Neural cell (in vitro differentiated cells): ENCODE measurements at regions not wholly inside any gene's neighbourhood (a gene's known extent, or its start where the extent isn't known, plus 50 kb on each side); places are given as distances from the start of the nearest gene placed in this dataset.

ENCODE experiments used
- H2AFZ ChIP-seq: fragments of 200-600, 300-800 bp; sonication (generic), shearing (Covaris generic); 2 replicates; pipeline ENCODE4 v1.6.0; 2014; ENCODE audit warnings: low read depth, mild to moderate bottlenecking, antibody characterized with exemption, low read length, moderate library complexity
- H3F3A ChIP-seq: fragments of 200-600 bp; shearing (Covaris generic); 2 replicates; pipeline ENCODE4 v1.6.1; 2016; ENCODE audit warnings: mild to moderate bottlenecking, moderate library complexity, mixed read lengths, antibody characterized with exemption, low read length; ENCODE audit not compliant: insufficient read depth, poor library complexity, severe bottlenecking
- H3K27ac ChIP-seq: fragments of 200-600, 300-800 bp; sonication (generic), shearing (Covaris generic); 2 replicates; pipeline ENCODE4 v1.5.1; 2014; ENCODE audit warnings: mild to moderate bottlenecking, low read length, moderate library complexity
- H3K27me3 ChIP-seq: fragments of 300-800, 200-600 bp; sonication (generic), shearing (Covaris generic); 2 replicates; pipeline ENCODE4 v1.6.0; 2014; ENCODE audit warnings: mild to moderate bottlenecking, low read depth, low read length, moderate library complexity; ENCODE audit not compliant: insufficient read depth
- H3K36me3 ChIP-seq: fragments of 300-800, 200-600 bp; sonication (generic), shearing (Covaris generic); 2 replicates; pipeline ENCODE4 v1.5.1; 2014; ENCODE audit warnings: mild to moderate bottlenecking, antibody characterized with exemption, low read length, moderate library complexity; ENCODE audit not compliant: insufficient read depth
- H3K4me2 ChIP-seq: fragments of 300-800, 200-600 bp; sonication (generic), shearing (Covaris generic); 2 replicates; pipeline ENCODE4 v1.6.0; 2014; ENCODE audit warnings: mild to moderate bottlenecking, low read length
- H3K4me3 ChIP-seq: fragments of 300-800, 200-600 bp; sonication (generic), shearing (Covaris generic); 2 replicates; pipeline ENCODE4 v1.5.1; 2014; ENCODE audit warnings: mild to moderate bottlenecking, low read length, moderate library complexity
- H3K79me2 ChIP-seq: fragments of 200-600 bp; shearing (Covaris generic); replicated peaks from 2 replicates; pipeline ENCODE4 v1.6.0; 2014; ENCODE audit warnings: mild to moderate bottlenecking, low read length, moderate library complexity; ENCODE audit not compliant: insufficient read depth
- H3K9ac ChIP-seq: fragments of 300-800, 200-600 bp; sonication (generic), shearing (Covaris generic); 2 replicates; pipeline ENCODE4 v1.6.1; 2016; ENCODE audit warnings: mild to moderate bottlenecking, low read length, mixed read lengths
- H3K9me2 ChIP-seq: fragments of 200-600 bp; shearing (Covaris generic); 2 replicates; pipeline ENCODE4 v1.6.1; 2016; ENCODE audit warnings: mild to moderate bottlenecking, low read length, mixed read lengths; ENCODE audit not compliant: insufficient read depth
- H3K9me3 ChIP-seq: fragments of 200-600, 300-800 bp; sonication (generic), shearing (Covaris generic); 2 replicates; pipeline ENCODE4 v1.6.1; 2016; ENCODE audit warnings: mild to moderate bottlenecking, mixed run types, low read length, moderate library complexity, mixed read lengths
- H4K20me1 ChIP-seq: fragments of 200-600 bp; shearing (Covaris generic); 2 replicates; pipeline ENCODE4 v1.6.1; 2016; ENCODE audit warnings: mild to moderate bottlenecking, mixed run types; ENCODE audit not compliant: insufficient read depth
- EP300 ChIP-seq: fragments of 450-650 bp; conservative IDR thresholded peaks from 2 replicates; pipeline ENCODE4 v1.6.1; 2014; ENCODE audit warnings: antibody characterized with exemption, mild to moderate bottlenecking, moderate library complexity; ENCODE audit not compliant: poor library complexity, severe bottlenecking
- EZH2 ChIP-seq: fragments of 200-600, 300-800 bp; shearing (Covaris generic), sonication (generic); IDR thresholded peaks from 2 replicates; pipeline ENCODE4 v1.6.1; 2014; ENCODE audit warnings: antibody characterized with exemption, low read length, borderline replicate concordance, mild to moderate bottlenecking; ENCODE audit not compliant: insufficient read depth, poor library complexity, severe bottlenecking
- MXI1 ChIP-seq: fragments of 450-650 bp; conservative IDR thresholded peaks from 2 replicates; pipeline ENCODE4 v1.6.1; 2014; ENCODE audit warnings: antibody characterized with exemption, mild to moderate bottlenecking; ENCODE audit not compliant: poor library complexity, severe bottlenecking
- POLR2AphosphoS5 ChIP-seq: IDR thresholded peaks from 2 replicates; pipeline ENCODE4 v1.6.1; 2012
- RAD21 ChIP-seq: fragments of 450-650 bp; conservative IDR thresholded peaks from 2 replicates; pipeline ENCODE4 v1.6.1; 2014; ENCODE audit warnings: antibody characterized with exemption, mild to moderate bottlenecking, moderate library complexity
- REST ChIP-seq: IDR thresholded peaks from 2 replicates; pipeline ENCODE4 v1.6.1; 2012; ENCODE audit warnings: borderline replicate concordance
- SMC3 ChIP-seq: fragments of 450-650 bp; conservative IDR thresholded peaks from 2 replicates; pipeline ENCODE4 v1.6.1; 2014; ENCODE audit warnings: antibody characterized with exemption, mild to moderate bottlenecking, moderate library complexity; ENCODE audit not compliant: poor library complexity
- TAF1 ChIP-seq: IDR thresholded peaks from 2 replicates; pipeline ENCODE4 v1.6.1; 2012; ENCODE audit warnings: low read depth
- TF ChIP-seq, protein P1 (sequence below): fragments of 450-650 bp; IDR thresholded peaks from 2 replicates; pipeline ENCODE4 v1.5.1; 2014; ENCODE audit warnings: antibody characterized with exemption, mild to moderate bottlenecking, moderate library complexity; ENCODE audit not compliant: poor library complexity, severe bottlenecking

DNA sequence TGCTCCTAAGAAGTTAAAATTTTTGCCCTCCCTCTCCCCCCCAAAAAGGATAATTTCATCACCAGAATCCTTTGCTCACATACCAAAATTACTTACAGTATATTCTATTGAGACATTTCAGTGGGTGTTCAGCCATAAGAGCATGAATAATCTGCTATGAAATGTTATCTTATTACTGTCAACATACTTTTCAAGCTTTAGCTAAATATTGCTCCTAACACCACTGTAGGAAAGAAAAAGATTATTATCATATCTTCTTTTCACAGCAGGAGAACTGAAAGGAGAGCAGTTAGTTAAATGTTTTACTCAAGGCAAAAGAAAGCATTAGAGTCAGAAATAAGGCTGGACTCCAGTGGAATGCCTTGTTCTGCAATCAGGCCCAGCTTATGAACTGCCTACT lies 231.0 kb upstream of the GYPA start:
- no peaks in the 10 kb centered on the region for H3F3A ChIP-seq
- H2AFZ ChIP-seq: no peak overlapping the region
- no peaks in the 10 kb centered on the region for H4K20me1 ChIP-seq
- H3K79me2 ChIP-seq: no peaks in the 10 kb centered on the region
- H3K9me3 ChIP-seq: no peaks in the 10 kb centered on the region
- no peaks in the 10 kb centered on the region for H3K9me2 ChIP-seq
- no peak overlapping the region for H3K4me2 ChIP-seq
- H3K27me3 ChIP-seq: no peaks in the 10 kb centered on the region
- H3K4me3 ChIP-seq: no peak overlapping the region
- no peaks in the 10 kb centered on the region for H3K36me3 ChIP-seq
- TF ChIP-seq POLR2AphosphoS5: peak; percentile 74
- no peak for TF ChIP-seq EZH2
- peak; percentile 30 for TF ChIP-seq EP300
- TF ChIP-seq SMC3: no peak
- TF ChIP-seq MXI1: no peak
- TF ChIP-seq, protein P1, sequence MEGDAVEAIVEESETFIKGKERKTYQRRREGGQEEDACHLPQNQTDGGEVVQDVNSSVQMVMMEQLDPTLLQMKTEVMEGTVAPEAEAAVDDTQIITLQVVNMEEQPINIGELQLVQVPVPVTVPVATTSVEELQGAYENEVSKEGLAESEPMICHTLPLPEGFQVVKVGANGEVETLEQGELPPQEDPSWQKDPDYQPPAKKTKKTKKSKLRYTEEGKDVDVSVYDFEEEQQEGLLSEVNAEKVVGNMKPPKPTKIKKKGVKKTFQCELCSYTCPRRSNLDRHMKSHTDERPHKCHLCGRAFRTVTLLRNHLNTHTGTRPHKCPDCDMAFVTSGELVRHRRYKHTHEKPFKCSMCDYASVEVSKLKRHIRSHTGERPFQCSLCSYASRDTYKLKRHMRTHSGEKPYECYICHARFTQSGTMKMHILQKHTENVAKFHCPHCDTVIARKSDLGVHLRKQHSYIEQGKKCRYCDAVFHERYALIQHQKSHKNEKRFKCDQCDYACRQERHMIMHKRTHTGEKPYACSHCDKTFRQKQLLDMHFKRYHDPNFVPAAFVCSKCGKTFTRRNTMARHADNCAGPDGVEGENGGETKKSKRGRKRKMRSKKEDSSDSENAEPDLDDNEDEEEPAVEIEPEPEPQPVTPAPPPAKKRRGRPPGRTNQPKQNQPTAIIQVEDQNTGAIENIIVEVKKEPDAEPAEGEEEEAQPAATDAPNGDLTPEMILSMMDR: no peak
- no peak for TF ChIP-seq TAF1
- TF ChIP-seq REST: no peak
- TF ChIP-seq RAD21: no peak
- H3K9ac ChIP-seq: no peak overlapping the region
- no peak overlapping the region for H3K27ac ChIP-seq

DNA sequence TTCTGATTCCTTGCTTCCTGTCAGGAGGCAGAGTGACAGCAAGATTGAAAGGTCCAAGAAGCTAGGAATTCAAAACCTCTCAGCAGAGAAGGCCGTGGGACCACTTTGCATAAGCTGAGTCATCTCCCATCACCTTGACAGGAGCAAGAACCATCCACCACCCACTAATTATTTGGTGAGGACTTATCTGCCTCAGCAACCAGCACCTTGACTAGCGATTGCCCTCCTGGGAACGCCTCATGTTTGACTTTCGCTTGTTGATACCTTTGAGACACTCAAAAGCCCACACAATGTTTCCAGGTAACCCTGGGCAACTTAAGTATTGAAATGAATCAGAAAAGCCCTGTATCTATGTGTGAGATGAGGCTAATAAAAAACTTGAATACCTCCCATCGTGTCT lies 233.5 kb upstream of the GYPA start:
- H3K9ac ChIP-seq: no peak overlapping the region
- H3K27me3 ChIP-seq: peaks cover 6% of the 10 kb centered on the region
- H3F3A ChIP-seq: no peaks in the 10 kb centered on the region
- H3K4me3 ChIP-seq: no peak overlapping the region
- H3K9me3 ChIP-seq: no peaks in the 10 kb centered on the region
- no peak overlapping the region for H2AFZ ChIP-seq
- no peaks in the 10 kb centered on the region for H4K20me1 ChIP-seq
- H3K4me2 ChIP-seq: no peak overlapping the region
- H3K79me2 ChIP-seq: no peaks in the 10 kb centered on the region
- TF ChIP-seq REST (no peak), EZH2 (no peak), MXI1 (no peak), SMC3 (no peak), TAF1 (no peak), EP300 (no peak), RAD21 (no peak), POLR2AphosphoS5 (no peak)
- TF ChIP-seq, protein P1: no peak
- no peaks in the 10 kb centered on the region for H3K36me3 ChIP-seq
- no peaks in the 10 kb centered on the region for H3K9me2 ChIP-seq
- H3K27ac ChIP-seq: no peak overlapping the region
